Prostate gland (tissue), 2 donors: ENCODE measurements at regions not wholly inside any gene's neighbourhood (a gene's known extent, or its start where the extent isn't known, plus 50 kb on each side); places are given as distances from the start of the nearest gene placed in this dataset.
A peak's percentile ranks its signal among the peaks of the same experiment; 100 is the strongest.

Experiments used
- DNase-seq: peaks from one replicate; pipeline ENCODE4 v3.0.0-alpha.2; 2019; ENCODE audit warnings: low spot score
- H3K27ac ChIP-seq, 2 donors: fragments of 200-600 bp; sonication (generic); 2 replicates each; pipeline ENCODE4 v1.5.1; 2017 to 2019
- H3K27me3 ChIP-seq: fragments of 200-600 bp; sonication (generic); replicated peaks from 2 replicates; pipeline ENCODE4 v1.5.1; 2019; ENCODE audit not compliant: insufficient read depth
- H3K36me3 ChIP-seq, 2 donors: fragments of 200-600 bp; sonication (generic); 1 replicate in 1 of 2; 2 replicates in 1 of 2; pipeline versions ENCODE4 v1.5.1 to v1.8.1; 2017 to 2019
- H3K4me1 ChIP-seq: fragments of 200-600 bp; sonication (generic); replicated peaks from 2 replicates; pipeline ENCODE4 v1.5.1; 2019
- H3K4me3 ChIP-seq, 2 donors: fragments of 200-600 bp; sonication (generic); 2 replicates each; pipeline ENCODE4 v1.5.1; 2017 to 2019
- H3K9me3 ChIP-seq: fragments of 200-600 bp; sonication (generic); 2 replicates; pipeline ENCODE4 v1.5.1; 2017
- CTCF ChIP-seq, 4 experiments: fragments of 200-600 bp in 2 of 4; fragments of 450-650 bp in 2 of 4; sonication (generic) in 2 of 4; IDR thresholded peaks; 1 replicate in 3 of 4; 2 replicates in 1 of 4; pipeline ENCODE4 v1.5.1; 2016 to 2019; ENCODE audit warnings: antibody characterized with exemption in 4 of 4, mild to moderate bottlenecking in 2 of 4, moderate library complexity in 2 of 4
- POLR2A ChIP-seq: fragments of 450-650 bp; IDR thresholded peaks from one replicate; pipeline ENCODE4 v1.6.1; 2016; ENCODE audit warnings: antibody characterized with exemption, mild to moderate bottlenecking
- POLR2AphosphoS5 ChIP-seq: sonication (generic); formaldehyde crosslinking; IDR thresholded peaks from one replicate; pipeline ENCODE4 v1.6.1; 2017; ENCODE audit warnings: antibody characterized with exemption
- WGBS: methylation state at CpG from one replicate; pipeline ENCODE4 v1.1.5; 2018; 5-methylcytosine and 5-hydroxymethylcytosine counted together
- intact Hi-C: fragments of 100-400 bp; cut with DNase I; formaldehyde crosslinking; loops from one replicate; pipeline ENCODE4 v1.14.2; 2022

GRCh38 chr6:6901205-6901719, 206.5 kb upstream of the RREB1 start:
- Histone ChIP-seq H3K27ac (no peak overlapping the region), H3K4me1 (no peaks in the 10 kb centered on the region), H3K9me3 (no peaks in the 10 kb centered on the region), H3K36me3 (no peaks in the 10 kb centered on the region), H3K4me3 (no peak overlapping the region), H3K27me3 (no peaks in the 10 kb centered on the region)
- WGBS, result 42% methylated on average over 15 of the region's 15 CpGs
- TF ChIP-seq POLR2A, result no peak
- TF ChIP-seq POLR2AphosphoS5, result no peak
- TF ChIP-seq CTCF (IDR thresholded peaks at IDR 0.05), result peak in 1 of 4 experiments; percentile 30
- intact Hi-C loops, result no loop called here
- DNase-seq, result no peak

GRCh38 chr6:6901945-6902344, 205.8 kb upstream of the RREB1 start:
- no peaks in the 10 kb centered on the region for H3K36me3 ChIP-seq
- H3K9me3 ChIP-seq, result no peaks in the 10 kb centered on the region
- TF ChIP-seq POLR2AphosphoS5 (no peak), CTCF (IDR thresholded peaks at IDR 0.05) (no peak), POLR2A (no peak)
- no peaks in the 10 kb centered on the region for H3K4me1 ChIP-seq
- H3K27ac ChIP-seq, result no peak overlapping the region
- DNase-seq, result no peak
- WGBS, result 96% methylated on average over 3 of the region's 3 CpGs
- intact Hi-C loops, result no loop called here
- no peaks in the 10 kb centered on the region for H3K27me3 ChIP-seq
- no peak overlapping the region for H3K4me3 ChIP-seq

- no peaks in the 10 kb centered on the region for H3K9me3 ChIP-seq
- no peak overlapping the region for H3K4me3 ChIP-seq
- H3K36me3 ChIP-seq, result no peaks in the 10 kb centered on the region
- intact Hi-C loops, result no loop called here
- TF ChIP-seq POLR2AphosphoS5 (no peak), POLR2A (no peak), CTCF (IDR thresholded peaks at IDR 0.05) (no peak)
- DNase-seq, result no peak
- H3K4me1 ChIP-seq, result no peaks in the 10 kb centered on the region
- no peaks in the 10 kb centered on the region for H3K27me3 ChIP-seq
- WGBS, result 71% methylated on average over 6 of the region's 6 CpGs
- no peak overlapping the region for H3K27ac ChIP-seq
These were observed 201.7 kb upstream of the RREB1 start for GRCh38 chr6:6905961-6906518.

GRCh38 chr6:6906570-6907213, 201.1 kb upstream of the RREB1 start:
- Histone ChIP-seq H3K27me3 (no peaks in the 10 kb centered on the region), H3K4me1 (no peaks in the 10 kb centered on the region), H3K9me3 (no peaks in the 10 kb centered on the region), H3K27ac (no peak overlapping the region), H3K4me3 (no peak overlapping the region), H3K36me3 (no peaks in the 10 kb centered on the region)
- no peak for DNase-seq
- WGBS, result 43% methylated on average over 5 of the region's 5 CpGs
- intact Hi-C loops, result no loop called here
- TF ChIP-seq CTCF (IDR thresholded peaks at IDR 0.05) (no peak), POLR2AphosphoS5 (no peak)

GRCh38 chr6:6907286-6907685, 200.5 kb upstream of the RREB1 start:
- 78% methylated on average over 4 of the region's 4 CpGs for WGBS
- H3K36me3 ChIP-seq, result no peaks in the 10 kb centered on the region
- no peak for DNase-seq
- intact Hi-C loops, result no loop called here
- no peaks in the 10 kb centered on the region for H3K27me3 ChIP-seq
- no peak for TF ChIP-seq POLR2A
- no peak for TF ChIP-seq CTCF (IDR thresholded peaks at IDR 0.05)
- TF ChIP-seq POLR2AphosphoS5, result no peak
- H3K27ac ChIP-seq, result no peak overlapping the region
- H3K4me1 ChIP-seq, result no peaks in the 10 kb centered on the region
- H3K9me3 ChIP-seq, result no peaks in the 10 kb centered on the region
- no peak overlapping the region for H3K4me3 ChIP-seq
